ENCODE measurements at regions not wholly inside any gene's neighbourhood (a gene's known extent, or its start where the extent isn't known, plus 50 kb on each side); places are given as distances from the start of the nearest gene placed in this dataset.

DNA sequence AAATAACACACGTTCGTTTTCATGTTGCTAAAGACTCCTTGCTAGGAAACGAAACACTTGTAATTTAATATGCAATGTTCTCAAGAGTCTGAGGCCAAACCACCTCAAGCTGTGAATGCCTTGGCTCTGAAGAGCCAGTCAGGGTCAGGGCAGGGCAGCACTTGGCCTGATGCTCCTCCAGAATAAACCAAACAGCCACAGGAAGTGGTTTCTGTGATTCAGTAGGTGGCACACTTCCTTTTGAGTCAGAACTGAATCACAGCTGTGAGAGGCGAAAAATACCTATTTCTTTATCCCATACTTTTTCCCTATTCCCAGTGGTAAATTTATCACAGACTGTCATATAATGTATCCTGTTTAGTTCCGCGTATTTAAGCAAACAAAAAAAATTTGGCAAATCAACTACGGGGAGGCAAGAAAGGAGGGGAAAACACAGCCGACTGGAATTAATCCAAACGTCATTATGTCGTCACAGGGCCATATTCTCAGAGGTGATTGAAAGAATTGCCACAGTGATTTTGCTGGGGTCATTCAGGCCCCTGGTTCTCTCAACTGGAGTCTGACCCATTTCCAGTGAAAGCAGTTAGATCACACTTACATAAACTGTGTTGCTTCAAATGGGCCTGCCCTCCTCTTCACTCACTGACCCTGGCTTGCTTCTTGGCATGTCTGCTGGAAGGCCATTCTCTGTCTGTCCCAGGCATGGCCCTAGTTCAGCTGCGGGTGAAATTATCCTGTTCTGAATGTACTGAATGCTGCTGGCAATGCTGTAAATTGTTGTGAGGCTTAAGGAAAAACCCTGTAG lies 71.2 kb downstream of the ARRDC3 start:
- TF ChIP-seq, protein P1, sequence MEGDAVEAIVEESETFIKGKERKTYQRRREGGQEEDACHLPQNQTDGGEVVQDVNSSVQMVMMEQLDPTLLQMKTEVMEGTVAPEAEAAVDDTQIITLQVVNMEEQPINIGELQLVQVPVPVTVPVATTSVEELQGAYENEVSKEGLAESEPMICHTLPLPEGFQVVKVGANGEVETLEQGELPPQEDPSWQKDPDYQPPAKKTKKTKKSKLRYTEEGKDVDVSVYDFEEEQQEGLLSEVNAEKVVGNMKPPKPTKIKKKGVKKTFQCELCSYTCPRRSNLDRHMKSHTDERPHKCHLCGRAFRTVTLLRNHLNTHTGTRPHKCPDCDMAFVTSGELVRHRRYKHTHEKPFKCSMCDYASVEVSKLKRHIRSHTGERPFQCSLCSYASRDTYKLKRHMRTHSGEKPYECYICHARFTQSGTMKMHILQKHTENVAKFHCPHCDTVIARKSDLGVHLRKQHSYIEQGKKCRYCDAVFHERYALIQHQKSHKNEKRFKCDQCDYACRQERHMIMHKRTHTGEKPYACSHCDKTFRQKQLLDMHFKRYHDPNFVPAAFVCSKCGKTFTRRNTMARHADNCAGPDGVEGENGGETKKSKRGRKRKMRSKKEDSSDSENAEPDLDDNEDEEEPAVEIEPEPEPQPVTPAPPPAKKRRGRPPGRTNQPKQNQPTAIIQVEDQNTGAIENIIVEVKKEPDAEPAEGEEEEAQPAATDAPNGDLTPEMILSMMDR (IDR thresholded peaks at IDR 0.05), result no peak
- no peak for TF ChIP-seq POLR2A (IDR thresholded peaks at IDR 0.05)
